SHP77 treated with DMSO at 0.1 percent for 48 hours (cell line): ENCODE measurements at regions not wholly inside any gene's neighbourhood (a gene's known extent, or its start where the extent isn't known, plus 50 kb on each side); places are given as distances from the start of the nearest gene placed in this dataset.
"Not testable (repeated sequence)": the region's sequence is repeated elsewhere in the genome, so short reads cannot be mapped to it uniquely, and the experiment has no call there.

Experiments used
- DNase-seq: peaks from one replicate; lab custom pipeline; 2025; lab: John Stamatoyannopoulos, UW

GRCh38 chr10:53177468-53177867 is 404.9 kb upstream of the MBL2 start:
- no peak for DNase-seq

GRCh38 chr10:53166325-53166724 is 393.7 kb upstream of the MBL2 start:
- DNase-seq, result no peak

GRCh38 chr10:53162856-53163255 is 390.3 kb upstream of the MBL2 start:
- no peak for DNase-seq

- no peak for DNase-seq
Measured at GRCh38 chr10:53161231-53161630, 388.6 kb upstream of the MBL2 start.

GRCh38 chr10:53155674-53156073 is 383.1 kb upstream of the MBL2 start:
- not testable (repeated sequence) for DNase-seq

- DNase-seq, result no peak
Measured at GRCh38 chr10:53153831-53154230, 381.2 kb upstream of the MBL2 start.

GRCh38 chr10:53140506-53140905 is 367.9 kb upstream of the MBL2 start:
- DNase-seq, result no peak

GRCh38 chr10:53135897-53136253 is 363.3 kb upstream of the MBL2 start:
- DNase-seq, result no peak

- no peak for DNase-seq
Measured at GRCh38 chr10:53135213-53135896, 362.8 kb upstream of the MBL2 start.

GRCh38 chr10:53134050-53134449 is 361.5 kb upstream of the MBL2 start:
- no peak for DNase-seq

GRCh38 chr10:53130337-53130736 is 357.8 kb upstream of the MBL2 start:
- DNase-seq, result no peak

- DNase-seq, result no peak
Measured at GRCh38 chr10:53127686-53128085, 355.1 kb upstream of the MBL2 start.

GRCh38 chr10:53123311-53123710 is 350.7 kb upstream of the MBL2 start:
- no peak for DNase-seq

- no peak for DNase-seq
Measured at GRCh38 chr10:53122281-53122680, 349.7 kb upstream of the MBL2 start.

GRCh38 chr10:53115660-53116059 is 343.1 kb upstream of the MBL2 start:
- no peak for DNase-seq

- DNase-seq, result peak; percentile 2
Measured at GRCh38 chr10:53111529-53111928, 338.9 kb upstream of the MBL2 start.

- no peak for DNase-seq
Measured at GRCh38 chr10:53109320-53109719, 336.7 kb upstream of the MBL2 start.

GRCh38 chr10:53108317-53108934 is 335.8 kb upstream of the MBL2 start:
- DNase-seq, result no peak

- no peak for DNase-seq
Measured at GRCh38 chr10:53107711-53108110, 335.1 kb upstream of the MBL2 start.

- no peak for DNase-seq
Measured at GRCh38 chr10:53102424-53102823, 329.8 kb upstream of the MBL2 start.

GRCh38 chr10:53093878-53094277 is 321.3 kb upstream of the MBL2 start:
- DNase-seq, result no peak

GRCh38 chr10:53091574-53091973 is 319.0 kb upstream of the MBL2 start:
- no peak for DNase-seq

- no peak for DNase-seq
Measured at GRCh38 chr10:53088961-53089360, 316.4 kb upstream of the MBL2 start.

GRCh38 chr10:53079283-53079682 is 306.7 kb upstream of the MBL2 start:
- no peak for DNase-seq
